Stimulated activated memory B cell treated with anti-CD40 and anti-IgM and Interleukin-4, amounts not matched to agents 10 μg/mL and 1 μg/mL and 100 μg/mL, for 72 hours (primary cell): ENCODE measurements at regions not wholly inside any gene's neighbourhood (a gene's known extent, or its start where the extent isn't known, plus 50 kb on each side); places are given as distances from the start of the nearest gene placed in this dataset.

Experiments used
- ATAC-seq: fragments of 150-1000 bp; cut with Tn5 transposase; 2 replicates; pipeline ENCODE4 v1.10.0; 2021
- H3K27ac Mint-ChIP-seq: one replicate; pipeline ENCODE4 v1.8.0; 2022; ENCODE audit warnings: mild to moderate bottlenecking, mixed read lengths
- H3K27me3 Mint-ChIP-seq: one replicate; pipeline ENCODE4 v1.8.0; 2022; ENCODE audit warnings: mixed read lengths
- H3K36me3 Mint-ChIP-seq: one replicate; pipeline ENCODE4 v1.8.0; 2022; ENCODE audit warnings: mixed read lengths
- H3K4me1 Mint-ChIP-seq: one replicate; pipeline ENCODE4 v1.8.0; 2022; ENCODE audit warnings: mixed read lengths
- H3K4me3 Mint-ChIP-seq: one replicate; pipeline ENCODE4 v1.8.0; 2022; ENCODE audit warnings: mild to moderate bottlenecking, moderate library complexity, mixed read lengths
- H3K9me3 Mint-ChIP-seq: one replicate; pipeline ENCODE4 v1.8.0; 2022; ENCODE audit warnings: mixed read lengths

DNA sequence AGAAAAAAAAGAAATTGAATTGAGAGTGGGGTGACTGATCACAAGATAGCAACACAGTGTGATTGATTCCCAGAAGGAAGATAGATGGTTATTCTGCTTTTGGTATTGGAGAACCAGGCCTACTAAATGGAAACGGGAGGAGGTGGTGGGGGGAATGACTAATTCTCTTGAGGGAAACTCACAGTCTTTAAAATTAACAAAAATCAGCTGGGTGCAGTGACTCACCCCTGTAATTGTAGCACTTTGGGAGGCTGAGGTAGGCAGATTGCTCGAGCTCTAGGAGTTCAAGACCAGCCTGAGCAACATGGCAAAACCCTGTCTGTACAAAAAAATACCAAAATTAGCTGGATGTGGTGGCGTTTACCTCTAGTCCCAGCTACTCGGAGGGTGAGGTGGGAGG is 134.6 kb upstream of the PDE4B start:
- no peaks in the 10 kb centered on the region for H3K4me1 Mint-ChIP-seq
- H3K36me3 Mint-ChIP-seq = peaks cover 5% of the 10 kb centered on the region
- H3K4me3 Mint-ChIP-seq = no peak overlapping the region
- ATAC-seq = no peak
- no peak overlapping the region for H3K27ac Mint-ChIP-seq
- peaks cover 15% of the 10 kb centered on the region for H3K9me3 Mint-ChIP-seq
- no peaks in the 10 kb centered on the region for H3K27me3 Mint-ChIP-seq

DNA sequence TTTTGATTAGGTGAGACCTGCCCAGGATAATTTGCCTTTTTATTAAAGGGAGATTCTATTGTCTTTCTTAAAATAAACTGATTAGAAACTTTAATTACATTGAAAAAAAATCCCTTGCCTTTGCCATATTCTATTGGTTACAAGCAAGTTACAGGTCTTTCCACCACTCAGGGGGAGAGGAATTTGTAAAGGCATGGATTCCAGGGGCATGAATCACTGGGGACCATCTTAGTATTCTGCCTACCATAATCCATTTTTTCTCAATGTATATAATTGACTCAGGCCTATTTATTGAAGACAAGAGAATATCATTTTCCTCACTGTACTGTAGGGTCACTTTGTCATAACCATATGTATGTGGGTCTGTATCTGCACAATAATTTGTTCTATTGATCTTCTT is 124.3 kb upstream of the PDE4B start:
- Mint-ChIP-seq H3K4me1 (no peaks in the 10 kb centered on the region), H3K9me3 (peaks cover 8% of the 10 kb centered on the region), H3K36me3 (no peaks in the 10 kb centered on the region), H3K4me3 (no peak overlapping the region), H3K27ac (no peak overlapping the region), H3K27me3 (peaks cover 30% of the 10 kb centered on the region)
- ATAC-seq = no peak

DNA sequence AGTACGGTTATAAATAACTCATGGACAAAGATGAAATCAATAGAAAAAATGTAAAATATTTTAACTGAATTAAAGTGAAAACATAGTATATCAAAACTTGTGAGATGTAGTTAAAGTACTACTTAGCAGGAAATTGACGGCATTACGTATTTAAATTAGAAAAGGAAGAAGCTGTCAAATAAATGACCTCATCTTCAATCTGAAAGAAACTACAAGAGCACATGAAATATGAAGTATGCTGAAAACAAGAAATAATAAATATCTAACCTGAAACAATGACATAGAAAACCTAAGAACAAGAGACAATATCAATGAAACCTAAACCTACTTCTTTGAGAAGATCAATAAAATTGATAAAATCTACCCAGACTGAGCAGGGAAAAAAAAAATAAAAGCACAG is 122.2 kb upstream of the PDE4B start:
- Mint-ChIP-seq H3K27me3 (peaks cover 19% of the 10 kb centered on the region), H3K36me3 (no peaks in the 10 kb centered on the region), H3K4me3 (no peak overlapping the region), H3K9me3 (peaks cover 8% of the 10 kb centered on the region), H3K27ac (no peak overlapping the region), H3K4me1 (no peaks in the 10 kb centered on the region)
- no peak for ATAC-seq

DNA sequence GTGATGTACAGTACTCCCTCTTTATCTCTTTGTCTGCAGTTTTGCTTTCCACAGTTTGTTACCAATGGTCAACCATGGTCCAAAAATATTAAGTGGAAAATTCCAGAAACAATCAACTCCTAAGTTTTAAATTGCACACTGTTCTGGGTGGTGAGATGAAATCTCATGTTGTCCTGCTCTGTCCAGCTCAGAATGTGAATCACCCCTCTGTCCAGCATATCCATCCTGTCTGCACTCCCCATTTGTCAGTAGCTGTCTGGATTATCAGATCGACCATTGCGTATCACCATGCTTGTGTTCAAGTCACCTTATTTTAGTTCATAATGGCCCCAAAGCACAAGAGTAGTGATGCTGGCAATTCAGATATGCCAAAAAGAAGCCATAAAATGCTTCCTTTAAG is 118.2 kb upstream of the PDE4B start:
- no peaks in the 10 kb centered on the region for H3K36me3 Mint-ChIP-seq
- no peaks in the 10 kb centered on the region for H3K9me3 Mint-ChIP-seq
- H3K4me1 Mint-ChIP-seq = no peaks in the 10 kb centered on the region
- H3K27me3 Mint-ChIP-seq = no peaks in the 10 kb centered on the region
- no peak for ATAC-seq
- no peak overlapping the region for H3K4me3 Mint-ChIP-seq
- no peak overlapping the region for H3K27ac Mint-ChIP-seq

DNA sequence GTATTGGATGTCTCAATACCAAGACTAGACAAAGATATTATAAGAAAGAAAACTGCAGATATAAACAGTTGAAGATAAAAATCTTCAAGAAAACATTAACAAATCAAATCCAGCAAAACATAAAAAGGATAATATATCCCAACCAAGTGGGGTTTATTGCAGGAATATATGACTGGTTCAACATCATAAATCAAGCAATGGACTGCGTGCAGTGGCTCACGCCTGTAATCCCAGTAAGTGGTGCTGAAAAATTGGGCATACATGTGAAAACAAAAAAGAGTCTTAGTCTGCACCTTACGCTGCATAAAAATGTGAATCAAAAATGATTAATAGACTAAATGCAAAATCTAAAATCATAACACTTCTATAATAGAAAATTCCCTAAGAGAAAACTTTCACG is 112.9 kb upstream of the PDE4B start:
- Mint-ChIP-seq H3K9me3 (no peaks in the 10 kb centered on the region), H3K27me3 (peaks cover 5% of the 10 kb centered on the region), H3K4me3 (no peak overlapping the region), H3K27ac (no peak overlapping the region), H3K4me1 (no peaks in the 10 kb centered on the region), H3K36me3 (no peaks in the 10 kb centered on the region)
- ATAC-seq = no peak

DNA sequence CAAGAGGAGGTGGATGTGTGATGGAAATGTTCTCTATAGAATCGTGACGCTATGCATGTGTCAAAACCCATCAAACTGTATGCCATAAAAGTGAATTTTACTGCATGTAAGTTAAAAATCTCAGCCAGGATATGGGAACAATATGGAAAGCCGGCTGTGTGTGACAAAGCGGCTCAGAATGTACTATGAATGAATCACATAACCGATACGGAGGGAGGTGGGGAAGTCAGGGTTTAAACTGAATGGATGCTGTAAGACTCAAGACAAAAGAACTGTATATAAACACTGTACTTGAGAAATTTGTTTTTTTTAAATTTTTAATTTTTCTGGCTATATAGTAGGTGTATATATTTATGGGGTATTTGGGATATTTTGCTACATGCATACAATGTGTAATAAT is 111.6 kb upstream of the PDE4B start:
- H3K9me3 Mint-ChIP-seq = no peaks in the 10 kb centered on the region
- no peak overlapping the region for H3K27ac Mint-ChIP-seq
- H3K4me1 Mint-ChIP-seq = no peaks in the 10 kb centered on the region
- H3K27me3 Mint-ChIP-seq = peaks cover 15% of the 10 kb centered on the region
- no peaks in the 10 kb centered on the region for H3K36me3 Mint-ChIP-seq
- H3K4me3 Mint-ChIP-seq = no peak overlapping the region
- ATAC-seq = no peak

DNA sequence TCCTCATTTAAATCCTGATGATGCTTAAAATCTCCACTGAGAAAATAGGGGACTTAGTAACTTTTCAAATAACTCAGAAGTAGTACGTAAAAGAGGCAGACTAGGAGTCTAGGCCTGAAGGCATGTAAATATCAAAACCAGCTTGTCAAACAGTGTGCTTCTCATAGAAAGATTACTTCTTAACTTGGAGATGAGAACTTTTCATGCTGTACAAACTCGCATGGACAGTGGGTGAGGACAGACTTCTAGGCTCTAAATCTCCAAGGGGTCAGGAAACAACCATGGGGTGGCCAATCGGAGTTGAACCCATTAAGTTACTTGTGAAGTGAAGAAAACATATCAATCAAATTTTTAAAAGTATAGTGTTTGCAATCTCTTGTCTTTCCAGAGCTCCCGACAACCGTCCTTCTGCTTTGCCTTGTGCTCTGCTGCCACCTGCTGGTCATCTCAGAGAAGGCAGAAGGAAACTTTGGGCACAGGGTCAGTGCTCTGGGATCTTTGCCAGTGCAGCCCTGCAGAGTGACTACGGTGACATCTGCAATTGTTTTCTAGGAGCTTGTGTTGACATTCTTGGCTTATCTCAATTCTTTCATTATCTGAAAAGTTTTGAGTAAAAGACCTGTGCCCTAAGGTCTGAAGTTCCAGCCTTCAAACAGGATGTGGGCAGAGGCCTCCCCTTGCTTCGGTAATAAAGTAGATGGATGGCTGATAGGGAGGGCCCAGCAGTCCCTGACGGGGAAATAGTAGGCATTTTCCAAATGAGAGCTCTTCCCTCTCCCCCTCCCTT is 105.1 kb upstream of the PDE4B start:
- Mint-ChIP-seq H3K4me1 (no peaks in the 10 kb centered on the region), H3K27ac (no peak overlapping the region), H3K36me3 (no peaks in the 10 kb centered on the region), H3K4me3 (no peak overlapping the region), H3K9me3 (no peaks in the 10 kb centered on the region), H3K27me3 (peaks cover 25% of the 10 kb centered on the region)
- peak; percentile 73 for ATAC-seq

DNA sequence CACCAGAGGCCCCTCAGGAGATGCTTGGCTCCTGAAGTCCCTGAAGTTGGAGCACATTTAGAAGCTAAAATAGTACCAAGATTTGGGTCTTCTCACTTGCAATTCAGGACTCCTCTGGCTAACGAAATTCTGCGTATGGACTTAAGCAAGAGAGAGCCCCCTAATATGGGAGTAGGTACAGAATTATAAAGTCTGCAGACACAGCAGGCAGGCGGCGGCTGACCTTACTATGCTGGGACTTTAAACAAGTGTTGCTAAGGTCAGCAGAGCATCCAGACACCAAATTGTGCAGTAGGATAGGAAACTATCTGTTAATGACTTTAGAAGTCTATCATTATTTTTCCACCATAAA is 104.5 kb upstream of the PDE4B start:
- no peaks in the 10 kb centered on the region for H3K36me3 Mint-ChIP-seq
- no peak overlapping the region for H3K27ac Mint-ChIP-seq
- no peaks in the 10 kb centered on the region for H3K9me3 Mint-ChIP-seq
- peaks cover 25% of the 10 kb centered on the region for H3K27me3 Mint-ChIP-seq
- ATAC-seq = no peak
- H3K4me1 Mint-ChIP-seq = no peaks in the 10 kb centered on the region
- no peak overlapping the region for H3K4me3 Mint-ChIP-seq

DNA sequence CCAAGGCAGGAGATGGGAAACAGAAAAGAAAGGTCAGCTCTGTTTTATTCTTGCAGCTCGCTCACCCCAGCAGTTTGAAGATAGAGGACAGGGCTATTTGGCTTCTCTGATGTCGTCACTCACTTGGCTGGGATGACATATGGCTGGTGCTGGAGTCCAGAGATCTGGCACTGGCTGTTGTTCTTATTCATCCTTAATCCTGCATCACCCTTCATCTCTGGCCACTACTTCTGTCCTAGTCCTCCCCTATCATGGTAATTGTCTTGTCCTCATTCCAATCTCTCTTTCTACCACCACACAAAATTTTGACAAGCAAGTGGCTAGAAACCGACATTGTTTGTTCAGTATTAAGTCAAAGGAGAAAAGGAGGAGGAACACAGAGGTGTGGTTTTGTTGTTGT is 103.8 kb upstream of the PDE4B start:
- Mint-ChIP-seq H3K9me3 (no peaks in the 10 kb centered on the region), H3K27me3 (peaks cover 25% of the 10 kb centered on the region), H3K27ac (no peak overlapping the region), H3K4me1 (no peaks in the 10 kb centered on the region), H3K36me3 (no peaks in the 10 kb centered on the region), H3K4me3 (no peak overlapping the region)
- ATAC-seq = no peak

DNA sequence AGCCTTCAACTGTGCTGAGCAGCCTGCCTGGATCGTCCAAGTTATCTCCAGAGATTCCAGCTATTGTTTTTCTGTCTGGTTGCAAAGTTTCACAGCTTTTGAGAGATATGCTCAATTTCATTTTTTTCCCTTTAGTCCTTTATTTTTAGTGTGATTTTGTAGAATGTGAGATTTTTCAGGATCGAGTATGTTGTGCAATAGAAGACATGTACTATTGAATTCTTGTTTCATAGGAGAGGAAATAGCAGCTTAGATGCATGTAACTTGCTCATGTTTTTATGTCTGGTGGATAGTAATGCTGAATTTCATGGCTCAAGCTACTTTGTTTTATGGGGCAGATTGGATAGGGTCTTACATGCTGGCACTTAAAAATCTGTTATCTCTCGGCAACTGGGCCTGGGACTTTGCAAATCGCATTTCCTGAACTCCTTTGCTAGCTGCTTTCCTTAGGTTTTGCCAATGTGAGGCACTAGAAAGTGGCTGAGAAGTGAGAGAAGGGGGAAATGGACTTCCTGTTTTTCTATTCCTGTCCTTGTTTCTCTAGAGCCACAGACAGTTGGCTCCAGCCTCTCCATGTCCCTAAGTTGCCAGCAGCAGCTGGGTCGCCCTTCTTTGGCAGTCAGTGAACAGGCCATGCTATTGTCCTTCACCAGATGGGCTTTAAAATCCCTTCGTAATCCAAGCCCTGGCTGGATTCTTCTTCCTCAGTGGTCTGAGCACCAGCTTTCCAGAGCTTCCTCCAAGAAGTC is 101.4 kb upstream of the PDE4B start:
- no peak overlapping the region for H3K27ac Mint-ChIP-seq
- H3K9me3 Mint-ChIP-seq = no peaks in the 10 kb centered on the region
- no peak for ATAC-seq
- H3K4me3 Mint-ChIP-seq = no peak overlapping the region
- H3K27me3 Mint-ChIP-seq = peaks cover 8% of the 10 kb centered on the region
- H3K4me1 Mint-ChIP-seq = no peaks in the 10 kb centered on the region
- no peaks in the 10 kb centered on the region for H3K36me3 Mint-ChIP-seq

DNA sequence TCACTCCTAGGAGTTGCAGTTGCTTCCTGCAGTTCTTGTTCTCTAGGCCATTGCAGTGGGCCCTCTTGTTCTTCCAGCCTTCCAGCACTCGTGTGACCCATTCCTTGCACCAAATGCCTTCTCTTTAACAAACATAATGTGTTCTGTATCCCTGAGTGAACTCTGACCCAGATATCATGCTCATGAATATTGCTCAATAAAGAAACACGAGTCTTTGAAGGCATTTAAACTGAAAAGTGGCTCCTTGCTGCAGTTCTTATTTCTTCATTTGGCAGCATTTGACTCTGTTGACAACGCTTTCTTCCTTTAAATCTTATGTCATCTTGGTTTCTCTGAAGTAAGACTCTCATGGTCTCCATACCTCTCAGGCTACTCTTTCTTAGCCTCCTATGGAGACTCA is 100.7 kb upstream of the PDE4B start:
- no peak for ATAC-seq
- no peaks in the 10 kb centered on the region for H3K36me3 Mint-ChIP-seq
- peaks cover 2% of the 10 kb centered on the region for H3K27me3 Mint-ChIP-seq
- no peak overlapping the region for H3K27ac Mint-ChIP-seq
- H3K4me1 Mint-ChIP-seq = no peaks in the 10 kb centered on the region
- no peaks in the 10 kb centered on the region for H3K9me3 Mint-ChIP-seq
- H3K4me3 Mint-ChIP-seq = no peak overlapping the region

DNA sequence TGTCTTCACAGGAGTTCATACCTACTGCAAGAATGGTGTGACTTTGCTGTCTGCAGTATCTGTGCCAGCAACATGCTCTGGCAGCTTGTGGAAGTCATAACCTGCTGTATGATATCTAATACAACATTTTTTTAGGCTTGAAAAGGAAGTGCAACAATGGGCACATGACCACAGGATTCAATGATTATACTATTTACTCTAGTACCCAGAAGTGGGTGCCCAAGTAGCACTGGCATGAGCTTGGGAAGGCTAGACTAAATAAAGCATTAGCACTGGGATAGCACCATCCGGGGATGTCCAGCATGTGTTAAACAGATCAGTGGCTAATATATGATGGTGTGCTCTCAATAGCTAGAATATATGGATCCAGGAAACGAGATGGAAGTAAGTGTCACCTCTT is 98.6 kb upstream of the PDE4B start:
- Mint-ChIP-seq H3K27me3 (peaks cover 8% of the 10 kb centered on the region), H3K9me3 (no peaks in the 10 kb centered on the region), H3K4me1 (no peaks in the 10 kb centered on the region), H3K4me3 (no peak overlapping the region), H3K27ac (no peak overlapping the region), H3K36me3 (no peaks in the 10 kb centered on the region)
- no peak for ATAC-seq

DNA sequence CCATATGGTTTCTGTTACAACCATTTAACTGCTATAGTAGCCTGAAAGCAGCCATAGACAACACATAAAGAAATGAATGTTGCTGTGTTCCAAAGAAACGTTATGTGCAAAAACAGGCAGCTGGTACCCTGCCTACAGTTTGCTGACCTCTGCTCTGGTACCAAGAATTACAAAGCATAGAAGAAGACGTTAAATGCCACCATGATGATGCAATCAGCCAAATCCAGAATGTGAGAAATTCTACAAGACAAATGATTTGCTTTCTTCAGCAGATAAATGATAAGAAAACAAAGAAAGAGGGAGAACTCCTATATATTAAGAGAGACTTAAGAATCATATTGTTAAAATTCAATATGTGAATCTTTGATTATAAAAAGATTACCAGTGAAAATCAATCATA is 97.8 kb upstream of the PDE4B start:
- Mint-ChIP-seq H3K27ac (no peak overlapping the region), H3K4me1 (no peaks in the 10 kb centered on the region), H3K4me3 (no peak overlapping the region), H3K9me3 (no peaks in the 10 kb centered on the region), H3K27me3 (peaks cover 12% of the 10 kb centered on the region), H3K36me3 (no peaks in the 10 kb centered on the region)
- no peak for ATAC-seq

DNA sequence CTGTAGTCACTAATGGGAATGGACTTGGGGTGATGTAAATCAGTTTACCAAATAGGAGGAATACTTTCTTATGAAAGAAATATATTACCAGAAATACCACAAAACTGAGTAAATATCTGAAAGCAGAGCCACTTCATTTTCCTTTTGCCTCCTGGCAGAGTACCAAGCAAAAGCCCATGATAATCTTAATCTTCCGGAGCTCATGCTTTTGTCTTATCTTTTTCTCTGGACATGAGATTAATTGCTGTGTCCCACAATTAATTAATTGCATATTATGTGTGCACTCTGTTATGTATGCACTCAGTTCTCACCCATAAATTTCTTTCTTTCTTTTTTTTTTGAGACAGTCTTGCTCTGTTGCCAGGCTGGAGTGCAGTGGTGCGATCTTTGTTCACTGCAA is 94.1 kb upstream of the PDE4B start:
- H3K4me3 Mint-ChIP-seq = no peak overlapping the region
- H3K27ac Mint-ChIP-seq = no peak overlapping the region
- H3K27me3 Mint-ChIP-seq = peaks cover 34% of the 10 kb centered on the region
- no peak for ATAC-seq
- no peaks in the 10 kb centered on the region for H3K9me3 Mint-ChIP-seq
- H3K4me1 Mint-ChIP-seq = no peaks in the 10 kb centered on the region
- no peaks in the 10 kb centered on the region for H3K36me3 Mint-ChIP-seq

DNA sequence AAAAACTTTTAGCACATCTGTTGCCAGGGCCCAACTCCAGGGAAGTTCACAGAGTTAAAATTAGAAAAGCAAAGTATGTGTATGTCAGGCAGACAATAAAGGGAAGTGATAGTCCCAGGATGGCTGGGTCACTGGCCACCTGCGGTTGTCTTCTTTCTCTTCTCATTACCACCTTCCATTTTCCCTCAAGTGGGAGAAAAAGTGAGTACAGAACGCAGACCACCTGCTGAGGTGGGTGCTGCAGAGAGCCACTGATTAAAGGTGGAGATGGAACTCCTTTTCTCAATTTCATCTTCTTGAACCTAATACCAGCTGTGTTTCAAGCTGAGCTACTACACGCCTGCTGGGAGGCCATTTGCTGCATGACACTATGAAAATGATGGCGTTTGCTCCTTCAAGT is 88.8 kb upstream of the PDE4B start:
- H3K4me3 Mint-ChIP-seq = no peak overlapping the region
- H3K27ac Mint-ChIP-seq = no peak overlapping the region
- no peaks in the 10 kb centered on the region for H3K36me3 Mint-ChIP-seq
- H3K9me3 Mint-ChIP-seq = no peaks in the 10 kb centered on the region
- peaks cover 28% of the 10 kb centered on the region for H3K27me3 Mint-ChIP-seq
- H3K4me1 Mint-ChIP-seq = no peaks in the 10 kb centered on the region
- ATAC-seq = no peak

DNA sequence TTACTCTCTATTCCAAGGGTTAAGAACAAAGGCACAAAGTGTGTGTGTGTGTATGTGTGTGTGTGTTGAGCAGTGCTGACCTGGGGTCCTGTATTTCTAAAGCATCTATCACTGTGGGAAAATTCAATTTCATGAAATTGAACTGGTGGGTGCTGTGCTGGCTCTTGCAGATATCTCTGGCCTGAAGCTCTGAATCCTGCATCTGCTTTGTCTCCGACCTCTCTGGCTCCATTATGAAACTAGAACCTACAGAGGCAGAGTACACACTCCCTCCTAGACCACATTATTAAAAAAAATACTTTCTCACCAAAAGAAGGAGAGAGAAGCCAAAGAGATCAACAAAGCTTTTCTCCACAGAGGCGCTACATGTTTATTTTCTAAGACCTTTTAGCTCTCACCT is 88.4 kb upstream of the PDE4B start:
- no peak for ATAC-seq
- H3K27ac Mint-ChIP-seq = no peak overlapping the region
- peaks cover 28% of the 10 kb centered on the region for H3K27me3 Mint-ChIP-seq
- H3K4me1 Mint-ChIP-seq = no peaks in the 10 kb centered on the region
- no peak overlapping the region for H3K4me3 Mint-ChIP-seq
- no peaks in the 10 kb centered on the region for H3K9me3 Mint-ChIP-seq
- H3K36me3 Mint-ChIP-seq = no peaks in the 10 kb centered on the region
